ENCODE measurements at regions not wholly inside any gene's neighbourhood (a gene's known extent, or its start where the extent isn't known, plus 50 kb on each side); places are given as distances from the start of the nearest gene placed in this dataset.

- no peak for TF ChIP-seq GATA1 (IDR thresholded peaks at IDR 0.05; ENCODE audit: low read depth, low read length)
- no peak for TF ChIP-seq POLR2A (IDR thresholded peaks at IDR 0.05; ENCODE audit: low read length)
These were observed 231.9 kb downstream of the TTC8 start for GRCh38 chr14:89056394-89056793.

Measured in erythroblast (primary cell).